AG08395 (cell line): ENCODE measurements at regions not wholly inside any gene's neighbourhood (a gene's known extent, or its start where the extent isn't known, plus 50 kb on each side); places are given as distances from the start of the nearest gene placed in this dataset.
"Not testable (repeated sequence)": the region's sequence is repeated elsewhere in the genome, so short reads cannot be mapped to it uniquely, and the experiment has no call there.

Experiments
- DNase-seq: peaks from one replicate; pipeline ENCODE4 v3.0.0; 2012; ENCODE audit warnings: mixed read lengths, low spot score

DNA sequence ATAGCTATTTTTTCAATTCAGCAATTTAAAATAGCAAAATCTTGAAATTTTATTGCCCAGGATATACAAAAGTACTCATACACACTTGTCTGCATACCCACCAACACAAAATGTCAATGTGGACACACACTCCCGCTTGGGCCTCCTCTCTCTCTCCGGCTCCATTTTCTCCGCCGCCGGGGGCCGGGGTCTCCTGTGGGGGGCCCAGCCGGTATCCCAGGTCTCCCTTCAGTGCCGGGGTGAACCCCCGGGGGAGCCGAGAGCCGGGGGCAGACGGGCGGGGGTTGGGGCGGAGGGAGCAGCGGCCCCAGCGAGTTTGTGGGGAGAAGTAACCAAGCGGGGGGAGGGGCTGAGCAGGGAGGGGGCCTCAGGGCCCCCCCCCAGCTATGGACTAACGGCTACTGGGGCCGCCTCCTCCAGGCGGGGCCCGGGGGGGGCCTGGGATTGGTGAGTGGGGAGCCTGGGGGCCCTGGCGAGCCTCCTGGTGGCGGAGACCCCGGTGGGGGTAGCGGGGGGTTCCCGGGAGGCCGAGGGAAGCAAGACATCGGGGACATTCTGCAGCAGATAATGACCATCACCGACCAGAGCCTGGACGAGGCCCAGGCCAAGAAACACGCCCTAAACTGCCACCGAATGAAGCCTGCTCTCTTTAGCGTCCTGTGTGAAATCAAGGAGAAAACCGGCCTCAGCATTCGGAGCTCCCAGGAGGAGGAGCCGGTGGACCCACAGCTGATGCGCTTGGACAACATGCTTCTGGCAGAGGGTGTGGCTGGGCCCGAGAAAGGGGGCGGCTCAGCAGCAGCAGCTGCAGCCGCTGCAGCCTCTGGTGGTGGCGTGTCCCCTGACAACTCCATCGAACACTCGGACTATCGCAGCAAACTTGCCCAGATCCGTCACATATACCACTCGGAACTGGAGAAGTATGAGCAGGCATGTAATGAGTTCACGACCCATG lies 56.6 kb downstream of the CHST2 start:
- not testable (repeated sequence) for DNase-seq

DNA sequence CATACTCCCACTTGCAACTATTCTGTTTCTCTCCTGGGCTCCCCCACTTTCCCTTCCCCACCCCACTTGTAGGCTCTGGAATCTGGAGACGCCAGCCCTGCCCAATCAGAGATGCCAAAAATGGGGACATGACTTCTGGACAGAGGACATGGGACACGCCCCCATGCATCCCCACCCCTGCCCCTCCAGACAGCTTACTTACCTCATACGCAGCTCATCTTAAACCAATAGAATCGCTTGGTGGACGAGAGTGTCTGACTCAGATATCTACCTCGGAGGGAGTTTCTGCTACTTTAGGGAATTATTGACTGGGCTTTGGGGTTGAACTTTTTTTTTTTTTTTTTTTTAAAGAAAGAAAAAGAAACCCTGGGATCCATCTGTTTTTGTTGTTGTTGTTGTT lies 58.4 kb downstream of the CHST2 start:
- DNase-seq = not testable (repeated sequence)

DNA sequence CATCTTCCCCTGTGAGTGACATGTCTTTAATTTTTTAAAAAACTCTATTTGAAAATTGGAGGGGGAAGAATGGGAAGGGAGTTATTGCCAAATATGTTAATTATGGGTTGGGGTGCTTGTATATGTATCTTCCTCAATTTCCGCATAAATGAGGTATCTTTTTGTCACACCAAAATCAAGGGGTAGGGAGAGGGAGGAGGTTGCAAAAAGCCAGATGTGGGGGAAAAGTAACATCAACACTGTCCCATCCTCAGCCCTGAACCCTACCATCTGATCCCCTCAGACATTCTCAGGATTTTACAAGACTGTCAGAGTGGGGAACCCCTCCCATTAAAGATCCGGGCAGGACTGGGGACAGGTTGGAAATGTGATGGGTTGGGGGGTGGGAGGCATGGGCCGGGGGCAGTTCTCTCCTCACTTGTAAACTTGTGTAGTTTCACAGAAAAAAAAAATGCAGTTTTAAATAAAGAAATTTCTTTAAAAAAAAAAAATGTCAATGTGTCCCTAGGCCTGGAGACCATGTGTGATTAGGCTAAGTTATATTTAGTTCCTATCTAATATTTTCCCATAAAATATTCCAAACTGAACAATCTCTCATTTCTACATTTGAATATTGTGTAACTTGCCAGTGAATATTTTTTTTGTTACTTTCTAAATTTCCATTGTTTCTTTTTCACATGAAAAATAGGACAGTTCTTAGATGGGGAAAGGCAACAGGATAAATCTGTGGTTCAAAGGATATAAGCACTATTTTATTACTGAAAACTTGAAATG lies 59.4 kb downstream of the CHST2 start:
- DNase-seq = not testable (repeated sequence)

DNA sequence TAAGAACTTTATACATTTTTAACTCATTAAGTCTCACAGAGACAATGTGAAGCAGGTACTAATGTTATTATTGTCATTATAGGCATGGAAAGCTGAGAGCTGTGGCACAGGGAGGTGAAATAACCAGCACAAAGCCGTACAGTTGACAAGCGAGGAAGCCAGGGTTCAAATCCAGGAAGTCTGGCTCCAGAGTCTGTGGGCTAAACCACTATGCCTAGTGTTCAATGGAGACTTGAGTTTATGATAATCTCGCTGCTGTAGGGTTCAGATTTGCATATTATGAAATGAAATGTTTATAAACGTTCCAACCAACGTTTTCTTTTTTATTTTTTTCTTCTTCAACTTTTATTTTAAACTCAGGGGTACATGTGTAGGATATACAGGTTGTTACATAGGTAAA lies 60.0 kb downstream of the CHST2 start:
- no peak for DNase-seq

DNA sequence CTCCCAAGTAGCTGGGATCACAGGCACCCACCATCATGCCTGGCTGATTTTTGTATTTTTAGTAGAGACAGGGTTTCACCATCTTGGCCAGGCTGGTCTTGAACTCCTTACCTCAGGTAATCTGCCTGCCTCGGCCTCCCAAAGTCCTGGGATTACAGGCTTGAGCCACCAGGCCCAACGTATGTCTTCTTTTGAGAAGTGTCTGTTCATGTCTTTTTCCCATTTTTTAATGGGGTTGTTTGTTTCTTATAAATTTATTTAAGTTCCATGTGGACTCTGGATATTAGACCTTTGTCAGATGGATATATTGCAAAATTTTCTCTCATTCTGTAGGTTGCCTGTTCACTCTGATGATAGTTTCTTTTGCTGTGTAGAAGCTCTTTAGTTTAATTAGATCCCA lies 61.3 kb downstream of the CHST2 start:
- DNase-seq = not testable (repeated sequence)

DNA sequence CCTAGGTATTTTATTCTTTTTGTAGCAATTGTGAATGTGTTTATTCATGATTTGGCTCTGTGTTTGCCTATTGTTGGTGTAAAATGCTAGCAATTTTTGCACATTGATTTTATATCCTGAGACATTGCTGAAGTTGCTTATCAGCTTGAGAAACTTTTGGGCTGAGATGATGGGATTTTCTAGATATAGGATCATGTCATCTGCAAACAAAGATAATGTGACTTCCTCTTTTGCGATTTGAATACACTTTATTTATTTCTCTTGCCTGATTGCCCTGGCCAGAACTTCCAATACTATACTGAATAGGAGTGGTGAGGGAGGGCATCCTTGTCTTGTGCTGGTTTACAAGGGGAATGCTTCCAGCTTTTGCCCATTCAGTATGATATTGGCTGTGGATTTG lies 62.4 kb downstream of the CHST2 start:
- DNase-seq = not testable (repeated sequence)

DNA sequence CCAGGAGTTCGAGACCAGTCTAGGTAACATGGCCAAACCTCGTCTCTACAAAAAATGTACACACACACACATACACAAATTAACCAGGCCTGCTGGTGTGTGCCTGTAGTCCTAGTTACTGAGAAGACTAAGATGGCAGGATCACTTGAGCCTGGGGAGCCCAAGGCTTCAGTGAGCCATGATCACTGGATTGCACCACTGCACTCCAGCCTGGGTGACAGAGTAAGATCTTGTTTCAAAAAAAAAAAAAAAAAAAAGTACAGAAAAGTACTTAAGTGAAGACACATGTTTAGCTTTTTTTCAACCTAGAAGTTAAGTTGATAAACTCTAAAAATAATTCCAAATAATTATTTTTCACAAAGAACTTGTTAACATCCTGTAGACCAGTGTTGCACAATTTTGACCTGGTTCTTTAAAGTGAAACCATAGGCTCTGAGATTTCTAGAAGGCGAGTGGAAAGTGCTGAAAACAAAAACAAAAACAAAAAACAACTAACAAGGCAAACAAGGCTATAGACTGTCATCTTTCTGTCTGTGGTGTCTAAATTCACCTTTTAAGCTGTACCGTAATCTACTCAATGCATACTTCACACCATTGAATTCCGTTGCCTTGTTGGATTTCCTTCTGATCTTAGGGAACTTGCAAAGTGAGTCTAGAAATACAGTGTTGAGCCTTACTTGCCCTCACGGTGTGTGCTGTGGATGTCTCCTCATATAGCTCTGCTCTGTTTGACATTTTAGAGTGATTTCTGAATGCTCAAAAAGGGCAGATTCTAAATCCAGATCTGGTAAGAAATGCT lies 63.5 kb downstream of the CHST2 start:
- DNase-seq = no peak

DNA sequence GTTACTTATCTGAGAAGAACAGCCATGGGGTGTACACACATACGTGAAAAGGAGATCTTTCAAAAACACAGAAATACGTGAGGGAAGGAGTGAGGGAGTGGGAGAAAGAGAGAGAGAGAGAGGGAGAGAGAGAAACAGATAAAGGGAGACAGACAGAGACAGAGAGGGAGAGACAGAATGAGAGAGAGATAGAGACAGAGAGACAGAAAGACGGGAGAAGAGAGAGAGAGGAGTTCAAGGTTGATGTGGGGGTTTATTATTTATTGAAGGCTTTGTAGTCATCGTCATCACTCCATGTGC lies 64.0 kb downstream of the CHST2 start:
- DNase-seq = no peak

DNA sequence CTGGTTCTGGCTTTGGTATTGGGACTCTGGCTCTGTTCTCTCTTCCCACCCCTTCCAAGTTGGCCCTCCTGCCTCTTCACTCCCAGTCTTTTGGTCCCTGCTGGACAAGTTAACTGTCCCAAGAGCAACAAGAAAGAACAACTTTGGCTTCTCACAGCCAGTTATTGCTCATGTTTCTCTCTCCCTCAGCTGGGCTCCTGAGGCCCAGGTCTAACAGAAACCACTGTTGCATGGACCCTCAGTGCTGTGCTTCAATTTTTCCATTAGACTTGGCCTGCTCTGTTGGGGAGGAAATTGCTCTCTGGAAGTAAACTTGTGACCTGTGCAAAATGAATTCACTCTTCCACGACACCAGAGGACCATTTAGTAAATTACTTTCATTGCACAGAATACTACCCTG lies 64.5 kb downstream of the CHST2 start:
- DNase-seq = no peak

DNA sequence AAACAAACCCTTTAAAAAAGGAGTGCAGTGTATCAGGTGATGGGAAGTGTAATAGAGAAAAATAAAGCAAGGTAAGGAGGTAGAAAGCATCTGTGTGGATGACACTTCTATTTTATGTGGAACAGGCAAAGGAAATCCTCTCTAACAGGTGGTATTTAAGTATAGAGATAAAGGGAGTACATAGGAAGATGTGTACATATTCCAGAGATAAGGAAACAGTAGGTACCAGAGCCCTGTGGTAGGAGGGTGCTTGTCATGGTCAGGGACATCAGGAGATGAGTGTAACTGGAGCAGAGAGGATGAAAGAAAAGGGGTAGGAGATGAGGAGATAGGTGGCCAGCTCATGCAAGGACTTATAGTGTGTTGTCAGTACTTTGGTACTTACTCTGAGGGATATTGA lies 65.8 kb downstream of the CHST2 start:
- DNase-seq = no peak

DNA sequence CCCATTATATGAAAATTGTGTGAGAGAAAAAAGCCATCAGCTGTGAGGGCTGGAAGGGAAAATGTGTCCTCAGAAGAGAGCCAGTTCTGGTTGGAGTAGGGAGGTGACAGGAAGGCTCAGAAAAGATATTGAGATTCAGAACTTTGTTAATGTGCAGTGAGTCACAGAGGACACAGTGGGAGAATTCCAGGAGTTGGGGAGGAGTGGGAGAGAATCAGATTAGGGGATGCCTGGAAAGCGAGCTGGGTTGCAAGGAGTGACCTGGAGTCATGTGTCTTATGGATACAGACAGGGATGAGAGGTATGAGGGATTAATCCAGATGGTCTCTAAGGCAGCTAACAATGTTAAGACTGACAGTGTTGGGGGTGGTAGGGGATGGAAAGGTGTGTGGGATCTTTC lies 67.5 kb downstream of the CHST2 start:
- DNase-seq = no peak

DNA sequence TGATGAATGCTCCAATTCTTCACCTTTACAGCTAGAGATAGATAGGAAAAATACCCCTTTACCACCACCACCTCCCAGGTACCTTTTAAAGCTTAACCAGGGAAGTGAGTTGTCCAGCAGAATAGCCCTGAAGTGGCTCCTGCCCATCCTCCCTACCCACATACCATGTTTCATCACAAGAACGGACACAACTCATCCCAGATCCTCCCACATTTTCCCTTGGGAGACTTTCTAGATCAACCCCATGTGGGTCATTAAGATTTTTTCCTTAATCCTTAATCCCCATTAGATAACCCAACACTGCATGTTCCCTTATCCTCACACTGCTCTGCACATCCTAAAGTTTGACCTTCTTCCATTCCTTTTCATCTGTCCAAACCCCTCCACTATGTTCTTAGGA lies 69.3 kb downstream of the CHST2 start:
- no peak for DNase-seq

DNA sequence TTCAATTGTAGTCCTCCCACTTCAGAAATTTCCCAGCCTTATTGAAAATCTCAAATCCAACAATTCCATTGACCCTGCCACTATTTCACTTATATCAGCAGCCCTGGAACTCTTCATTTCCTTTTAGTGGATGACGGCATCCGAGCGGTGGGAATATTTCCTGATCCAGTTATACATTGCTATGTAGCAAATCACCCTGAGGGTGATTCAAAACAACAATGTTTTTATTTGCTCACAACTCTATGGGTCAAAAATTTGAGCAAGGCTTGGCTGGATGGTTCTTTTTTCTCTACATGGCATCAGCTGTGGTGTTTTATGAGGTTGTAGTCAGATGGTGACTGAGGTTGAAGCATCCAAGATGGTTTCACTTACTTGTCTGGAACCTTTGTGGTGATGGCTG lies 70.5 kb downstream of the CHST2 start:
- no peak for DNase-seq

DNA sequence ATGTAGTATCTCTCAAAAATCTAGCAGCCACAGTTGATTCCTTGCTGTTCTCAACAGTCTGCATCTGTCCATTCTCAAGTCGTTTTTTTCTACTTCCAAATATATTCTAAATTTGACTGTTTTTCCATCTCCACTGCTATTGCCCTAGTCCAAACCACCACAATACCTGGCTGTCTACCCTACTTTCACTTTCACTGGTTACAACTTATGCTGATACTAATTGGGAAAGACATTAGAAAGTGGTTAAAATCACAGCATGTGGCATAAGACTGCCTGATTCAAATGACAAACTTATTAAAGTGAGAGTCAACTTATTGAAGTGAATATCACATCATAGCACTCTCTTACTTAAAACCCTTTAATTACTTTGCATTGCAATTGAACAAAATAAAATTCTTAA lies 72.6 kb downstream of the CHST2 start:
- no peak for DNase-seq

DNA sequence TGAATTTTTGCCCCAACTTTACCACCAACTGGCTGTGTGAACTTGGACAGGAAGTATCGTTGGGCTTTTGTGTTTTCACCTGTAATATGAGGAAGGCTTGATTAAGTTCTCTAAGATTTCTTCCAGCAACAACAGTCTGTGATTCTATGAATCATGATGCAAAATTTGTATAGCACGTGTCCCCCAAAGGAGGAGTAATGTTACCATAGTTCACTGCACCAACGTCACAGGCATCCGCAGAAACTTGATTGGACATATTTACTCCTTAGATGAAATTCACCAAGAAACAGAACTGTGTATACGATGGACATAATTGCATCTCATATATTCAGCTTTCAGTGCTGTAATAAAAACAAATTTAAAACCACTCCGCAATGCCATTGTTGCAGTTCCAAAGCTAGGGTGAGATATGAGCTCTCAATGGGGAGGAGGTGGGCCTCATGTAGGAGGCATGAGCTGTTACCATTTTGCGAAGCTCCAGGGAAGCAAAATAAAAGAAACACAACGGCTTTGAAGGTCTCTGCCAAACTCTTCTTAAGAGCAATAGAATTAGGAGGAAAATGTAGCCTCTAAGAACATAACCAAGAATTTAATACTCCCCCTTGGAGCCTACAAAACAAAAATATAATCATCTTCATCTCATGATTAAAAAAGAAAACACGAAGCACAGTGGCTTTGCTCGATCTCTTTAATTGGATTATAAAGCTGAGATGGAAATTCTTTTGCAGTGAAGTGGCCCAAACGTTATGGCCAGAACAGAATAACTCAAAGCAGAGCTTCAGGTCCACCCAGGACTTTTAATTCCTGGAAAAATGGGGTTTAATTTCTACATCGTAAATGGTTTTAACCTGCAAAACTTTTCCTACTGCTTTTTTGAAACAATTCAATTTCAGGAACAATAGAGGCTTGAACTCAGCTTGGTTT lies 80.7 kb downstream of the CHST2 start:
- DNase-seq = peak; percentile 33

DNA sequence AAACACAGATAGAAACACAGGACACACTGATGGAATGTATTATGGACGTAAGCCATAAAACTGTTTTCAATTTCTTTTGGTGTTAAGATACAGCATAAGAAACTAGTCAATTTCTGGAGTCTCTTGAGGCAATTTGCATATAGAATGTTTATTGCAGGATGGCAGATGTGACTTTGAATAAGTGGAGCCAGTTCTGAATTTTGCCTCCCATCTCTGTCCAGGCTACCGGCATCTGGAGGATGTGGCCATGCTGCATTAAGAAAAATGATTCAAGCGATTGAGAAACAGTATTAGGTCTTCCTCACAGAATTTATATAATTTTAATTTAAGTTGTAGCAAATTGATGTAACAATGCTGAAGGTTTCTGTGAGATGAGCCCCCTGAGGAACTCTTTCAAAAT lies 81.5 kb downstream of the CHST2 start:
- DNase-seq = no peak

DNA sequence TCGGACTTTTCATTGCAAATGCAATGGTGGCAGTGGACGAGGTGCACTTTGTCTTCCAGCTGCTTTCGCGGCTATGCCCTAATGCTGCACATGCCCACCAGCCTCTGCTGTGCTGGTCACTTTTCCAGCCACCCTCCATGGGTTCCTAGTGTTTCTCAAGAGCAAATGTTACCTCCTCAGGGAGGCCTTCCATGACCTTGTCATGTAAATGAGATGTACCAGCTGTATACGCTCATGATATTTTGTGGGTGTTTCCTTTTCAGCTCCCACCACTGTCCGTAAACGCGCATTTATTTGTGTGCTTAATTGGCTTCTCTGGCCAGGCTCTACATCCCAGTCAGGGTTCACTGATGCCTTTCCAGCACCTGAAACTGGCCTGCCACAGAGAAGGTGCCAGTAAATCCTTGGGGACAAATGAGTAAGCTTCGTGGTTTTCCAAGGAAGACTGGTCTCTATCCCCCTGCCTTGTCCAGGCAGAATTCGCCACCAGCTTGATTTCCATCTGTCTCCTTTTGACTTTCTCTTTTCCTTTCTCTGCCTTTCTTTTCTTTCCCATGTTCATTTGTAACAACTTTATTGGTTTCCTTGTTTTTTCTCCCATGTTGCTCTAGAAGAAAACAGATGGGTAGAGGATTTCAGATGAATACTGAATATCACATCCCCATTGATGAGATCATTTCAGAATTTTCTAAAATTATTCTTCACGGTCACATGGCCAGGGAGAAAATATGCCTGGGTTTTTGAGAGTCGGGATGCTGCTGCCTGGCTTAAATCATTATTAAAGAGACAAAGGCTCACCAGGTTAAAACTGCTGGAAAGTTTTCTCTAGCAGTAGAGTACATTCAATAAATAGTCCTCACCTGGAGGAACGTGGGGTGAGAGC lies 82.5 kb downstream of the CHST2 start:
- no peak for DNase-seq

DNA sequence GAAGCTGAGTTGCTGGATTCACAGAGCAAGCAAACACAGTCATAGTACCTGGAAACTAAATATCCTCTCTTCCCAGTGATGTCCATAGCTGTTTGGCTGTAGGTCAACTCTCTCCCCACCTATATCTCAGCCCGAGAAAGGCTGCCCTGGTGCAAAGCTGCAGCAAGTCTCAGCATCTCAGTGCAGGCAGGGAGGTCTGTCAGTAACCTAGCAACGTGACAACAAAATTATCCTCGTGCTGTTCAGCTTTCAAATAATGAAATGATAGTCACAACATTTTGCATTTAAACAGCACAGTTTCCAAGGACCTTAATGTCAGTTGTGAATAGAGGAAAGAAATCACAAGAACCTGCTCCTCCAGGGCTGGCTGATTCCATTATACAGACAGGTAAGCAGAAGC lies 83.6 kb downstream of the CHST2 start:
- DNase-seq = no peak

DNA sequence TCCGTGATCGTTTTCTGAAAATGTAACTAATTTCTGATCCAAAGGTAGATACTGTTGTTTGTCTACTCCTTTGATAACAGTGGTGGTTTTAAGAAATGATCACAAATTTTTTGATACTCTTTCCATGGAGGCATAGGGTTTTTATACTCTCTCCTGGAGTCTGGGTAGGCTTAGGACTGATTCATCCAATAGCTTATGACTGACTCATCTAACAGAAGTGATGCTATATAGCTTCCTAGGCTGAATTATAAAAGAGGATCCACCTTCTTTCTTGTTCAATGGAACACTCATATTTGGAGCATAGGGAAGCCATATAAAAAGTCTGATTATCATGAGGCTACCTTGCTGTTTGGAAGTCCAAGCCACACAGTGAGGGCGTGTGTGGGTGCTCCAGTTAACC lies 84.3 kb downstream of the CHST2 start:
- peak; percentile 49 for DNase-seq

DNA sequence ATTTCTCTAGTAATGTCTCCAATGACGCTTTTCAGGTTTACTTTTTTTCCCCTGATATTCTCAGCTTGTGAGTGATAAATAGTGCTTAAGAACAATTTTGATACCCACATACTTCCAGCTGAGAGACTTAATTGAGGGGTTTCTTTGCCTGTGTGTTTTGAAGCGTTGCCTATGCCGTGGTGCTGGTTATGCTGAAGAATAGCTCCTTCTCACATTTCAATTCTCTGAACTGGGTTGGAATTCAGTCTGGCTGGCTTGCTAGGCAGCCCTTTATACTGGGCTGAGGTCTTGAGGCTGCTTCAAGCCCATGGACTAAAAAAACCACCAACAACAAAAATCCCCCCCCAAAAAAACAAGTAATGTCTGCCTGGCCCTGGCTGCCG lies 87.4 kb downstream of the CHST2 start:
- no peak for DNase-seq
